DOHH2 (cell line): ENCODE measurements at regions not wholly inside any gene's neighbourhood (a gene's known extent, or its start where the extent isn't known, plus 50 kb on each side); places are given as distances from the start of the nearest gene placed in this dataset.

ENCODE experiments used
- H3F3A ChIP-seq: fragments of 200-600 bp; sonication (generic), shearing (Covaris generic); 2 replicates; pipeline ENCODE4 v1.6.0; 2016; ENCODE audit warnings: antibody characterized with exemption, mild to moderate bottlenecking; ENCODE audit not compliant: control insufficient read depth, insufficient read depth
- H3K27ac ChIP-seq: fragments of 200-600 bp; sonication (generic); 2 replicates; pipeline ENCODE4 v1.5.1; 2014; ENCODE audit warnings: low read depth, mild to moderate bottlenecking, low read length, moderate library complexity
- H3K27me3 ChIP-seq: fragments of 200-600 bp; sonication (generic); 2 replicates; pipeline ENCODE4 v1.6.1; 2014; ENCODE audit warnings: mild to moderate bottlenecking, low read length, mixed read lengths; ENCODE audit not compliant: control insufficient read depth
- H3K36me3 ChIP-seq: fragments of 200-600 bp; sonication (generic); 2 replicates; pipeline ENCODE4 v1.6.1; 2014; ENCODE audit warnings: mild to moderate bottlenecking, low read length, moderate library complexity, mixed read lengths; ENCODE audit not compliant: control insufficient read depth
- H3K4me1 ChIP-seq: fragments of 200-600 bp; sonication (generic); 2 replicates; pipeline ENCODE4 v1.6.1; 2014; ENCODE audit warnings: mild to moderate bottlenecking, low read length, mixed read lengths; ENCODE audit not compliant: control insufficient read depth
- H3K4me2 ChIP-seq: fragments of 200-600 bp; sonication (generic); 2 replicates; pipeline ENCODE4 v1.6.0; 2014; ENCODE audit warnings: mild to moderate bottlenecking, low read length, moderate library complexity
- H3K4me3 ChIP-seq: fragments of 200-600 bp; sonication (generic); 2 replicates; pipeline ENCODE4 v1.5.1; 2014; ENCODE audit warnings: mild to moderate bottlenecking, low read length, mixed read lengths
- H3K79me2 ChIP-seq: fragments of 200-600 bp; sonication (generic); 2 replicates; pipeline ENCODE4 v1.6.1; 2014; ENCODE audit warnings: mild to moderate bottlenecking, low read length, mixed read lengths; ENCODE audit not compliant: control insufficient read depth
- H3K9me2 ChIP-seq: fragments of 200-600 bp; sonication (generic); replicated peaks from 2 replicates; pipeline ENCODE4 v1.6.1; 2014; ENCODE audit warnings: mild to moderate bottlenecking, low read length, mixed read lengths; ENCODE audit not compliant: control insufficient read depth
- H3K9me3 ChIP-seq: fragments of 200-600 bp; sonication (generic); 2 replicates; pipeline ENCODE4 v1.6.1; 2014; ENCODE audit warnings: antibody characterized with exemption, low read length, mixed read lengths; ENCODE audit not compliant: control insufficient read depth, insufficient read depth
- H4K20me1 ChIP-seq: fragments of 200-600 bp; sonication (generic); 2 replicates; pipeline ENCODE4 v1.6.0; 2014; ENCODE audit warnings: low read depth, mild to moderate bottlenecking, antibody characterized with exemption, low read length, moderate library complexity; ENCODE audit not compliant: control insufficient read depth, insufficient read depth
- CTCF ChIP-seq: fragments of 200-600 bp; sonication (generic); IDR thresholded peaks from one replicate; pipeline ENCODE4 v1.5.1; 2014; ENCODE audit warnings: antibody characterized with exemption, mild to moderate bottlenecking, low read depth, low read length; ENCODE audit not compliant: poor library complexity, severe bottlenecking
- EZH2phosphoT487 ChIP-seq: fragments of 200-600 bp; sonication (generic); IDR thresholded peaks from 2 replicates; pipeline ENCODE4 v1.6.1; 2017; ENCODE audit warnings: borderline replicate concordance, mild to moderate bottlenecking, antibody characterized with exemption, low read length, moderate library complexity, mixed read lengths

DNA sequence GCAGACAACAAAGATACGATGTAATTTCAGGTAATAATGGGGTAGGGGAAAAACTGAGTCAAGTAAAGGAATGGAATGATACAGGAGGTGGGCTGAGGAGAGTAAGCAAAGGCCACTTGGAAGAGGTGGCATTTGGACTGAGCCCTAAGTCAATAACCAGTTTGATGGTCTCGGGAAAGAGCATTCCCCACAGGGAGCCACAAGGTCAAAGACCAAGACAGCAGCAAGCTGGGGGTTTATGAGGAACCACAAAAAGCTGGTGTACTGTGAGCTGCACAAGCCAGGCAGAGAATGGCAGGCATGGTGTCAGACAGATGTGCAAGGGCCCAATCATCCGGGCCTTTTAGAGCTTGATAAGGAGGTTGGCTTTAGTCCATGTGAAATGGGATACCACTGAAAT, 98.7 kb downstream of the NOC3L start:
- Histone ChIP-seq H4K20me1 (no peaks in the 10 kb centered on the region), H3K27ac (no peak overlapping the region), H3K9me3 (no peaks in the 10 kb centered on the region), H3K4me3 (no peak overlapping the region), H3F3A (no peaks in the 10 kb centered on the region), H3K36me3 (no peaks in the 10 kb centered on the region), H3K4me2 (no peak overlapping the region), H3K9me2 (no peaks in the 10 kb centered on the region), H3K4me1 (no peaks in the 10 kb centered on the region), H3K79me2 (no peaks in the 10 kb centered on the region), H3K27me3 (peaks cover 6% of the 10 kb centered on the region; the same call in 1 of the 2 replicates)
- TF ChIP-seq CTCF, result no peak
- no peak for TF ChIP-seq EZH2phosphoT487

DNA sequence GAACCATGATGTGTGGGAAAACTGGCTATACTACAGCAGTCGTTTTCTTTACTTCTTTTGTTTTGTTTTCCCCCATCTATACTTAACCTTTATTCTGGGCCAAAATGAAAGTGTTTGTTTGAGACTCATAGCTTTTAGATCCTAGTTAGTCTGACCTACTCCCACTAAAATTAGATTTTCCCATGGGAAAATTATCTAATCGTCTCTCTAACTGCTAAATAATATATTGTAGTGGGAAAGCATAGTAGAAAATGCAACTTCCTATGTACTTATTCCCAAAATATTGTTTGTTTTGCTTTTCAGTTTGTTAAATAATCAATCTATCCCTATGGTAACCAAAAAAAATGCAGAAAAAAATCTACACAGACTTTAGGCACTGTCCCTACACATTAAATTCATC, 96.6 kb downstream of the NOC3L start:
- TF ChIP-seq EZH2phosphoT487 (no peak), CTCF (no peak)
- no peaks in the 10 kb centered on the region for H4K20me1 ChIP-seq
- no peaks in the 10 kb centered on the region for H3K36me3 ChIP-seq
- H3K4me1 ChIP-seq, result no peaks in the 10 kb centered on the region
- no peaks in the 10 kb centered on the region for H3K9me3 ChIP-seq
- H3K4me3 ChIP-seq, result no peak overlapping the region
- no peaks in the 10 kb centered on the region for H3K27me3 ChIP-seq
- no peak overlapping the region for H3K4me2 ChIP-seq
- no peaks in the 10 kb centered on the region for H3F3A ChIP-seq
- H3K9me2 ChIP-seq, result no peaks in the 10 kb centered on the region
- H3K27ac ChIP-seq, result no peak overlapping the region
- H3K79me2 ChIP-seq, result no peaks in the 10 kb centered on the region

- TF ChIP-seq CTCF, result no peak
- Histone ChIP-seq H3K4me3 (no peak overlapping the region), H3K4me2 (no peak overlapping the region)
Measured at GRCh38 chr10:94268652-94269051, 94.1 kb downstream of the NOC3L start.

More at GRCh38 chr10:94268652-94269051, 94.1 kb downstream of the NOC3L start:
- Histone ChIP-seq H3K36me3 (no peaks in the 10 kb centered on the region), H3K79me2 (no peaks in the 10 kb centered on the region), H3K27ac (no peak overlapping the region), H4K20me1 (no peaks in the 10 kb centered on the region), H3K4me1 (no peaks in the 10 kb centered on the region), H3K27me3 (no peaks in the 10 kb centered on the region), H3K9me3 (peaks cover 4% of the 10 kb centered on the region; the same call in 1 of the 2 replicates), H3K9me2 (no peaks in the 10 kb centered on the region), H3F3A (no peaks in the 10 kb centered on the region)
